Astrocyte of the cerebellum (primary cell): ENCODE measurements at regions not wholly inside any gene's neighbourhood (a gene's known extent, or its start where the extent isn't known, plus 50 kb on each side); places are given as distances from the start of the nearest gene placed in this dataset.
A peak's percentile ranks its signal among the peaks of the same experiment; 100 is the strongest.
"Not testable (repeated sequence)": the region's sequence is repeated elsewhere in the genome, so short reads cannot be mapped to it uniquely, and the experiment has no call there.

Experiments used
- DNase-seq: peaks from one replicate; pipeline ENCODE4 v3.0.0-alpha.2; 2011; ENCODE audit warnings: low read depth
- H3K4me3 ChIP-seq: 2 replicates; pipeline ENCODE4 v1.5.1; 2011; ENCODE audit warnings: mild to moderate bottlenecking, low read depth, low read length, moderate library complexity
- CTCF ChIP-seq: IDR thresholded peaks from 2 replicates; pipeline ENCODE4 v1.5.1; 2012; ENCODE audit warnings: low read length, low read depth, moderate library complexity, mild to moderate bottlenecking; ENCODE audit errors: missing control alignments
- in situ Hi-C: cut with HindIII; loops from 2 replicates; pipeline ENCODE4 v1.10.0; 2017; ENCODE audit warnings: low sequenced_read_pairs

DNA sequence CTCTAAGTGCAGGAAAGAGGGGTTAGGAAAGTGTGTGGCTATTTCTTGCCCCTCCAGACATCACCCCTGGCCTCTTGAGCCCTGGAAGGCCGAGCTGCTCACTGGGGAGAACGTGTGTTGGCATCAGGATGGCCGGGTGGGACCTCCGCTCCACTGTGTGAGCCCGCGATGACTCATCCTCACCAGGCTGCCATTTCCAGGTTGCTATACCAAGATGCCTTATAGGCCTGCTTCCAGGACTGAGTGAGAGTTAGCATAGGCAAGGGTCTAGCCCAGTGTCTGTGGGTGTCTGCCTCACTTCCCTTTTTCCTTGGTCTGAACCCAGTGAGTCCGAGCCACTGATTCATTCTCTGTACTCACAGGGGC is 105.0 kb downstream of the MRPL14 start:
- DNase-seq = no peak
- in situ Hi-C loops = no loop called here
- H3K4me3 ChIP-seq = no peak overlapping the region
- no peak for TF ChIP-seq CTCF

- no peak for TF ChIP-seq CTCF
- in situ Hi-C loops = no loop called here
These were observed 105.5 kb downstream of the MRPL14 start for GRCh38 chr6:44021589-44022295.

GRCh38 chr6:44020664-44021425 is 106.4 kb downstream of the MRPL14 start:
- TF ChIP-seq CTCF = no peak
- DNase-seq = no peak
- in situ Hi-C loops = no loop called here
- no peak overlapping the region for H3K4me3 ChIP-seq

More at GRCh38 chr6:44021589-44022295, 105.5 kb downstream of the MRPL14 start:
- DNase-seq = no peak
- no peak overlapping the region for H3K4me3 ChIP-seq

DNA sequence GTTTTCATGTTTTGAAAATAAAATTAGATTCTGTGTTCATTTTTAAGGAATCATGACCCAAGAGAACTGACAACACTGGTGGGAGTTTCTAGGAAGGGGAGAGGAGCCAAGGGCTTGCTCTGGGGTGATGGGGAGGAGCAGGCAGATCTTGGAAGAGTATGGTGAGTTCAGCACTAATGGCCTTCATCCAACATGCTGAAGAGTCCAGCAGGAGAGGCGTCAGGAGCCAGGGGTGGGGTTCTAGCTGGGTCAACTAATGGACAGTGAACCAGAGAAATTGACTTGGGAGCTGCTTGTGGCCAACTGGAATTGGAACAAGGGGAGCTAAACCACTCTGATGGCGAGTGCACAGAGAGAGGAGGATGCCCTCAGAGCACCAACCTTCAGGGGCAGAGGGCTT is 107.1 kb downstream of the MRPL14 start:
- no peak overlapping the region for H3K4me3 ChIP-seq
- no peak for DNase-seq
- in situ Hi-C loops = no loop called here
- no peak for TF ChIP-seq CTCF

- in situ Hi-C loops, H3K4me3 ChIP-seq, DNase-seq: not testable (repeated sequence)
These were observed 109.9 kb downstream of the MRPL14 start for GRCh38 chr6:44017307-44017706.

GRCh38 chr6:44016131-44016870 is 111.0 kb downstream of the MRPL14 start:
- peak; percentile 67 for DNase-seq
- in situ Hi-C loops = no loop called here
- no peak for TF ChIP-seq CTCF
- H3K4me3 ChIP-seq = no peak overlapping the region

DNA sequence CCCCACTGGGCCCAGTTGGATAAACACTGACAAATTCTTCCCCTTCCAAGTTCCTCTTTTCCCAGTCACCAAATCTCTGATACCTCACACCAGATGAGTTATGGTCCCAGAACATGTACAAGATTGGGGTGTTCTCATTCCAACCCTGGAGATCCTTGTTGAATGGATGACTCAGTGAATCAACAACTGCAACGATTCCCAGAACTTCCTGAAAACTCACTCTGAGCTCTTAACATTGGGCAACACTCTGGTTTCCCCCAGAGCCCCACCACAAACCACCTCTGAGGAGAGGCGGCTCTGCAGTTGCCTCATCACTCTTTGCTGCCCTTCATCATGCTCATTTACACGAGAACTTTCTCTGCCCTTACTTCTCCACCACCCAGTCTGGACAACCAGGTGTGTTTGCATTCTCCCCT is 115.2 kb downstream of the MRPL14 start:
- no peak for TF ChIP-seq CTCF
- peak; percentile 86 for DNase-seq
- H3K4me3 ChIP-seq = no peak overlapping the region
- in situ Hi-C loops = loop anchor here (5.0 kb wide), 1 partner anchor 50 kb away; no protein-coding TSS in a partner anchor
